ENCODE measurements at regions not wholly inside any gene's neighbourhood (a gene's known extent, or its start where the extent isn't known, plus 50 kb on each side); places are given as distances from the start of the nearest gene placed in this dataset.
A peak's percentile ranks its signal among the peaks of the same experiment; 100 is the strongest.

DNA sequence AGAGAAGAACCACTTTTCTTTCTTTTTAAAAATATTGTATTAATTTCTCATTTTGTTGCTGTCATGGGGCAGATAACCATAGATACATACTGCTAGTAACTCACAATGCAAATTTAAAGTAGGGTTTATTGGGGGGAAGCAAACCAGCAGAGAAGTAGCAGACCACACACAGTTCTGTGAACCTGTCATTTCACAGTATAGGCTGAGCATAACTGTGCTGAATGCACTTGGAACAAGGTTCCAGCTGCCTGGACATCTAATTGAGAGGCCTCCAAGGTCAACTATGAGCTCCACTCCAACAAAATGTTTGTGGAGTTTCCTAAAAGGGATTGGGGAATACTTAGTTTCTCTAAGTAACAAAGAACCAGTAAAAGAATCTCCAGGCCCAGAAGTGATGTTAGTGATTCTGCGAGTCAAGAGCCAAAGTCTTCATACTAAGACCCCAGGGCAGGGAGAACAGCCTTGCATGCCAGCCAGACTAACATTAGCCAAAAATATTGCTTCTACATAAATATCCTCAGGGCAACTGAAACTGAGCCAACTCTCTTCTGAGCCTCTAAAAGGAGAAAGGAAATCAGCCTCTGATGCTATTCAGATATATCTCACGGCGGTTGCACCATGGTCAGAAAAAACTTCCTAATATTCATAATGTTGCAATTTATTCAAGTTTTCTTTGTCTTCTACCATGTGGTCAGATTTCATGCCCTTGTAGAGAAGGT is 856.4 kb upstream of the ALCAM start:
- H3K4me3 ChIP-seq (ENCODE audit: low read depth, low read length), result peak overlapping the region; percentile 45
- peak; percentile 52 for DNase-seq (ENCODE audit: low read depth)
- TF ChIP-seq CTCF (IDR thresholded peaks at IDR 0.05; ENCODE audit: insufficient read depth, low read depth, low read length, missing control alignments), result no peak

GRCh38 chr3:104514371-104514770 is 852.3 kb upstream of the ALCAM start:
- DNase-seq (ENCODE audit: low read depth), result peak; percentile 57
- H3K4me3 ChIP-seq (ENCODE audit: low read depth, low read length), result no peak overlapping the region
- TF ChIP-seq CTCF (IDR thresholded peaks at IDR 0.05; ENCODE audit: insufficient read depth, low read depth, low read length, missing control alignments), result no peak

GRCh38 chr3:104514776-104515175 is 851.9 kb upstream of the ALCAM start:
- TF ChIP-seq CTCF (IDR thresholded peaks at IDR 0.05; ENCODE audit: insufficient read depth, low read depth, low read length, missing control alignments), result no peak
- DNase-seq (ENCODE audit: low read depth), result peak; percentile 73
- no peak overlapping the region; the same call in 1 of the 2 replicates for H3K4me3 ChIP-seq (ENCODE audit: low read depth, low read length)

DNA sequence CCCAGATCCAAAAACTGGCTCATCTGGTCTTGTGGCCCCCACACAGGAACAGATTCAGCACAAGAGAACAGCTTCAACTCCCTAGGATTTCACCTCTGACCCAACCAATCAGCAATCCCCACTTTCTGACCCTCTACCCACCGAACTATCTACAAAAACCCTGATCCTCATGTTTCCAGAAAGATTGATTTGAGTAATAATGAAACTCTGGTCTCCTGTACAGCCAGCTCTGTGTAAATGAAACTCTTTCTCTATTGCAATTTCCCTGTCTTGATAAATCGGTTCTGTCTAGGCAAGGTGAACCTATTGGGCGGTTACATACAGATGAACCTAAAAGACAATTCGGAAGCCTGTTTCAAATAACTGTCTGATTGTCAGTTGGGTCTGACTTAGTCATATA is 847.6 kb upstream of the ALCAM start:
- TF ChIP-seq CTCF (IDR thresholded peaks at IDR 0.05; ENCODE audit: insufficient read depth, low read depth, low read length, missing control alignments), result no peak
- H3K4me3 ChIP-seq (ENCODE audit: low read depth, low read length), result peak overlapping the region; percentile 77
- peak; percentile 66 for DNase-seq (ENCODE audit: low read depth)

- DNase-seq (ENCODE audit: low read depth), result peak; percentile 28
- TF ChIP-seq CTCF (IDR thresholded peaks at IDR 0.05; ENCODE audit: insufficient read depth, low read depth, low read length, missing control alignments), result no peak
- peak overlapping the region; percentile 77 for H3K4me3 ChIP-seq (ENCODE audit: low read depth, low read length)
Measured at GRCh38 chr3:104519468-104520227, 847.1 kb upstream of the ALCAM start.

- peak overlapping the region; percentile 77 for H3K4me3 ChIP-seq (ENCODE audit: low read depth, low read length)
- no peak for TF ChIP-seq CTCF (IDR thresholded peaks at IDR 0.05; ENCODE audit: insufficient read depth, low read depth, low read length, missing control alignments)
- DNase-seq (ENCODE audit: low read depth), result peak; percentile 86
Measured at GRCh38 chr3:104520228-104520655, 846.5 kb upstream of the ALCAM start.
